Caco-2 (cell line): ENCODE measurements at regions not wholly inside any gene's neighbourhood (a gene's known extent, or its start where the extent isn't known, plus 50 kb on each side); places are given as distances from the start of the nearest gene placed in this dataset.

ENCODE experiments used
- BruUV-seq: library from RNA; stranded (reverse); fragments of 400-500 nt; replicated peaks from 2 replicates; lab custom pipeline; 2021; lab: Mats Ljungman, UMichigan
- CTCF ChIA-PET: fragments of 300-600 bp; sonication (Branson Sonifier 250); formaldehyde crosslinking; loops from one replicate; lab custom pipeline; 2022; ENCODE audit warnings: antibody characterized with exemption; lab: Charles Lee
- POLR2A ChIA-PET: fragments of 300-600 bp; sonication (Branson Sonifier 250); formaldehyde crosslinking; loops from one replicate; lab custom pipeline; 2022; ENCODE audit warnings: antibody characterized with exemption; lab: Charles Lee
- DNase-seq, 2 experiments: peaks; one replicate each; pipeline versions ENCODE4 v3.0.0 to v3.0.0-alpha.2; 2020 to 2022
- H3K27me3 ChIP-seq: replicated peaks from 2 replicates; pipeline ENCODE4 v1.6.0; 2011; ENCODE audit warnings: low read length; ENCODE audit not compliant: control insufficient read depth, insufficient read depth
- H3K36me3 ChIP-seq: 2 replicates; pipeline ENCODE4 v1.5.1; 2011; ENCODE audit warnings: low read length; ENCODE audit not compliant: control insufficient read depth, insufficient read depth
- H3K4me1 ChIP-seq: fragments of 250-450 bp; sonication (Bioruptor Pico); 2 replicates; pipeline ENCODE4 v1.5.1; 2020; ENCODE audit warnings: mild to moderate bottlenecking
- H3K4me3 ChIP-seq: 2 replicates; pipeline ENCODE4 v1.5.1; 2011; ENCODE audit warnings: low read depth, mild to moderate bottlenecking, control low read depth, low read length
- H3K9me3 ChIP-seq: fragments of 250-450 bp; sonication (Bioruptor Pico); 2 replicates; pipeline ENCODE4 v1.5.1; 2020; ENCODE audit warnings: mild to moderate bottlenecking, moderate library complexity
- H3K27ac Mint-ChIP-seq: one replicate; pipeline ENCODE4 v1.8.0; 2022; ENCODE audit warnings: mixed read lengths; ENCODE audit not compliant: unreplicated experiment
- H3K27me3 Mint-ChIP-seq: one replicate; pipeline ENCODE4 v1.8.0; 2022; ENCODE audit warnings: mixed read lengths; ENCODE audit not compliant: insufficient read depth, unreplicated experiment
- H3K36me3 Mint-ChIP-seq: one replicate; pipeline ENCODE4 v1.8.0; 2022; ENCODE audit warnings: mild to moderate bottlenecking, mixed read lengths; ENCODE audit not compliant: insufficient read depth, unreplicated experiment
- H3K4me1 Mint-ChIP-seq: one replicate; pipeline ENCODE4 v1.8.0; 2022; ENCODE audit warnings: low read depth, mixed read lengths; ENCODE audit not compliant: unreplicated experiment
- H3K4me3 Mint-ChIP-seq: one replicate; pipeline ENCODE4 v1.8.0; 2022; ENCODE audit warnings: mild to moderate bottlenecking, moderate library complexity, mixed read lengths; ENCODE audit not compliant: unreplicated experiment
- H3K9me3 Mint-ChIP-seq: one replicate; pipeline ENCODE4 v1.8.0; 2022; ENCODE audit warnings: mixed read lengths; ENCODE audit not compliant: unreplicated experiment
- CTCF ChIP-seq, 2 experiments: fragments of 200-600 bp in 1 of 2; IDR thresholded peaks; 1 replicate in 1 of 2; 2 replicates in 1 of 2; pipeline versions ENCODE4 v1.5.1 to v1.8.0; 2011 to 2022; ENCODE audit warnings: antibody characterized with exemption in 1 of 2, control low read depth in 1 of 2, inconsistent platforms in 1 of 2, low read depth in 1 of 2, low read length in 1 of 2, mild to moderate bottlenecking in 1 of 2, moderate library complexity in 1 of 2; ENCODE audit not compliant: insufficient read depth in 1 of 2, severe bottlenecking in 1 of 2, unreplicated experiment in 1 of 2
- intact Hi-C: fragments of 100-400 bp; cut with micrococcal nuclease; formaldehyde crosslinking; loops from one replicate; pipeline ENCODE4 v1.10.0; 2022; ENCODE audit not compliant: unreplicated experiment

GRCh38 chr18:24982831-24983230, 369.1 kb downstream of the ZNF521 start:
- H3K27ac Mint-ChIP-seq: no peak overlapping the region
- H3K9me3 Mint-ChIP-seq: no peaks in the 10 kb centered on the region
- no peak overlapping the region for H3K4me3 Mint-ChIP-seq
- TF ChIP-seq CTCF (IDR thresholded peaks at IDR 0.05; ENCODE audit: insufficient read depth in 1 of 2, low read depth in 1 of 2, low read length in 1 of 2, severe bottlenecking in 1 of 2, unreplicated experiment in 1 of 2): no peak
- H3K4me1 Mint-ChIP-seq: no peaks in the 10 kb centered on the region
- no peaks in the 10 kb centered on the region for H3K9me3 ChIP-seq
- intact Hi-C loops: no loop called here
- no peak overlapping the region for H3K4me3 ChIP-seq
- no peaks in the 10 kb centered on the region for H3K36me3 Mint-ChIP-seq
- H3K36me3 ChIP-seq: no peaks in the 10 kb centered on the region
- no peaks in the 10 kb centered on the region for H3K27me3 Mint-ChIP-seq
- BruUV-seq: no TSS peak
- H3K4me1 ChIP-seq: no peaks in the 10 kb centered on the region
- CTCF ChIA-PET: no interaction called here
- DNase-seq: no peak
- no peaks in the 10 kb centered on the region for H3K27me3 ChIP-seq
- POLR2A ChIA-PET: no interaction called here

GRCh38 chr18:24983566-24984139, 368.3 kb downstream of the ZNF521 start:
- Histone ChIP-seq H3K36me3 (no peaks in the 10 kb centered on the region), H3K9me3 (no peaks in the 10 kb centered on the region), H3K4me1 (no peaks in the 10 kb centered on the region), H3K4me3 (no peak overlapping the region), H3K27me3 (no peaks in the 10 kb centered on the region)
- Mint-ChIP-seq H3K27me3 (no peaks in the 10 kb centered on the region), H3K4me3 (no peak overlapping the region), H3K36me3 (no peaks in the 10 kb centered on the region), H3K9me3 (no peaks in the 10 kb centered on the region), H3K4me1 (no peaks in the 10 kb centered on the region), H3K27ac (no peak overlapping the region)
- BruUV-seq: no TSS peak
- DNase-seq: no peak
- POLR2A ChIA-PET: no interaction called here
- CTCF ChIA-PET: no interaction called here
- no peak for TF ChIP-seq CTCF (IDR thresholded peaks at IDR 0.05; ENCODE audit: insufficient read depth in 1 of 2, low read depth in 1 of 2, low read length in 1 of 2, severe bottlenecking in 1 of 2, unreplicated experiment in 1 of 2)
- intact Hi-C loops: no loop called here

- CTCF ChIA-PET: no interaction called here
These were observed 366.4 kb downstream of the ZNF521 start for GRCh38 chr18:24985586-24985985.

More at GRCh38 chr18:24985586-24985985, 366.4 kb downstream of the ZNF521 start:
- Mint-ChIP-seq H3K9me3 (no peaks in the 10 kb centered on the region), H3K27me3 (no peaks in the 10 kb centered on the region), H3K4me1 (no peaks in the 10 kb centered on the region), H3K36me3 (no peaks in the 10 kb centered on the region), H3K27ac (no peak overlapping the region), H3K4me3 (no peak overlapping the region)
- POLR2A ChIA-PET: no interaction called here
- Histone ChIP-seq H3K4me3 (no peak overlapping the region), H3K9me3 (no peaks in the 10 kb centered on the region), H3K36me3 (no peaks in the 10 kb centered on the region), H3K4me1 (no peaks in the 10 kb centered on the region), H3K27me3 (no peaks in the 10 kb centered on the region)
- TF ChIP-seq CTCF (IDR thresholded peaks at IDR 0.05; ENCODE audit: insufficient read depth in 1 of 2, low read depth in 1 of 2, low read length in 1 of 2, severe bottlenecking in 1 of 2, unreplicated experiment in 1 of 2): no peak
- intact Hi-C loops: no loop called here
- BruUV-seq: no TSS peak
- no peak for DNase-seq
